ENCODE measurements at regions not wholly inside any gene's neighbourhood (a gene's known extent, or its start where the extent isn't known, plus 50 kb on each side); places are given as distances from the start of the nearest gene placed in this dataset.

- Histone ChIP-seq H3K79me2 (ENCODE audit: low read depth) (no peaks in the 10 kb centered on the region), H4K20me1 (ENCODE audit: low read depth) (no peaks in the 10 kb centered on the region), H3K27me3 (no peaks in the 10 kb centered on the region), H3K9ac (no peak overlapping the region), H3K9me3 (ENCODE audit: low read depth) (no peaks in the 10 kb centered on the region), H3K4me2 (no peak overlapping the region), H3K36me3 (no peaks in the 10 kb centered on the region), H3F3A (ENCODE audit: low read depth) (no peaks in the 10 kb centered on the region), H2AFZ (replicated peaks) (no peak overlapping the region), H3K4me1 (no peaks in the 10 kb centered on the region), H3K4me3 (no peak overlapping the region), H3K27ac (no peak overlapping the region)
- TF ChIP-seq EZH2 (IDR thresholded peaks at IDR 0.05), result no peak
- TF ChIP-seq EZH2phosphoT487 (IDR thresholded peaks at IDR 0.05), result no peak
- no peak for TF ChIP-seq CTCF (IDR thresholded peaks at IDR 0.05)
- Mint-ChIP-seq H3K9me3 (no peaks in the 10 kb centered on the region), H3K36me3 (no peaks in the 10 kb centered on the region), H3K4me3 (no peak overlapping the region), H3K27me3 (ENCODE audit: insufficient read depth, low read depth) (peaks cover 5% of the 10 kb centered on the region), H3K4me1 (no peaks in the 10 kb centered on the region), H3K27ac (no peak overlapping the region)
- DNase-seq (ENCODE audit: low spot score), result no peak
Observed at GRCh38 chr7:21200503-21200902, 227.4 kb upstream of the SP4 start.

GRCh38 chr7:21214657-21215056, 213.2 kb upstream of the SP4 start:
- no peak for DNase-seq (ENCODE audit: low spot score)
- Histone ChIP-seq H3K27me3 (no peaks in the 10 kb centered on the region), H3K79me2 (ENCODE audit: low read depth) (no peaks in the 10 kb centered on the region), H3K4me2 (no peak overlapping the region), H2AFZ (replicated peaks) (no peak overlapping the region), H3K36me3 (no peaks in the 10 kb centered on the region), H3K9ac (no peak overlapping the region), H3K27ac (no peak overlapping the region), H3K4me3 (no peak overlapping the region), H3K4me1 (no peaks in the 10 kb centered on the region), H3F3A (ENCODE audit: low read depth) (no peaks in the 10 kb centered on the region), H3K9me3 (ENCODE audit: low read depth) (no peaks in the 10 kb centered on the region), H4K20me1 (ENCODE audit: low read depth) (no peaks in the 10 kb centered on the region)
- Mint-ChIP-seq H3K27me3 (ENCODE audit: insufficient read depth, low read depth) (no peaks in the 10 kb centered on the region), H3K4me1 (no peaks in the 10 kb centered on the region), H3K27ac (no peak overlapping the region), H3K36me3 (no peaks in the 10 kb centered on the region), H3K4me3 (no peak overlapping the region), H3K9me3 (no peaks in the 10 kb centered on the region)
- TF ChIP-seq EZH2 (IDR thresholded peaks at IDR 0.05), result no peak
- no peak for TF ChIP-seq CTCF (IDR thresholded peaks at IDR 0.05)
- TF ChIP-seq EZH2phosphoT487 (IDR thresholded peaks at IDR 0.05), result no peak

- no peak overlapping the region for H3K27ac ChIP-seq
- H3K9ac ChIP-seq, result no peak overlapping the region
- no peak for DNase-seq (ENCODE audit: low spot score)
- H3K4me1 ChIP-seq, result no peaks in the 10 kb centered on the region
- H3K4me3 Mint-ChIP-seq, result no peak overlapping the region
- no peaks in the 10 kb centered on the region for H3K36me3 Mint-ChIP-seq
- no peaks in the 10 kb centered on the region for H3K4me1 Mint-ChIP-seq
- no peaks in the 10 kb centered on the region for H4K20me1 ChIP-seq (ENCODE audit: low read depth)
- no peak overlapping the region for H3K27ac Mint-ChIP-seq
- no peaks in the 10 kb centered on the region for H3K9me3 ChIP-seq (ENCODE audit: low read depth)
- H3K27me3 ChIP-seq, result no peaks in the 10 kb centered on the region
- no peak overlapping the region for H3K4me2 ChIP-seq
- no peaks in the 10 kb centered on the region for H3K36me3 ChIP-seq
- H3F3A ChIP-seq (ENCODE audit: low read depth), result no peaks in the 10 kb centered on the region
- H2AFZ ChIP-seq (replicated peaks), result no peak overlapping the region
- no peaks in the 10 kb centered on the region for H3K79me2 ChIP-seq (ENCODE audit: low read depth)
- no peaks in the 10 kb centered on the region for H3K9me3 Mint-ChIP-seq
- H3K27me3 Mint-ChIP-seq (ENCODE audit: insufficient read depth, low read depth), result no peaks in the 10 kb centered on the region
- no peak for TF ChIP-seq EZH2 (IDR thresholded peaks at IDR 0.05)
- no peak for TF ChIP-seq CTCF (IDR thresholded peaks at IDR 0.05)
- TF ChIP-seq EZH2phosphoT487 (IDR thresholded peaks at IDR 0.05), result no peak
- no peak overlapping the region for H3K4me3 ChIP-seq
Observed at GRCh38 chr7:21215307-21215706, 212.6 kb upstream of the SP4 start.

GRCh38 chr7:21217365-21217764, 210.5 kb upstream of the SP4 start:
- no peak for TF ChIP-seq EZH2phosphoT487 (IDR thresholded peaks at IDR 0.05)
- H3K4me3 Mint-ChIP-seq, result no peak overlapping the region

More at GRCh38 chr7:21217365-21217764, 210.5 kb upstream of the SP4 start:
- H3K27me3 ChIP-seq, result no peaks in the 10 kb centered on the region
- no peak overlapping the region for H3K9ac ChIP-seq
- H3K36me3 Mint-ChIP-seq, result no peaks in the 10 kb centered on the region
- H3K9me3 Mint-ChIP-seq, result no peaks in the 10 kb centered on the region
- no peaks in the 10 kb centered on the region for H3K4me1 Mint-ChIP-seq
- H3K27ac Mint-ChIP-seq, result no peak overlapping the region
- H3K4me1 ChIP-seq, result no peaks in the 10 kb centered on the region
- H3F3A ChIP-seq (ENCODE audit: low read depth), result no peaks in the 10 kb centered on the region
- no peaks in the 10 kb centered on the region for H4K20me1 ChIP-seq (ENCODE audit: low read depth)
- H2AFZ ChIP-seq (replicated peaks), result no peak overlapping the region
- H3K4me3 ChIP-seq, result no peak overlapping the region
- no peaks in the 10 kb centered on the region for H3K9me3 ChIP-seq (ENCODE audit: low read depth)
- no peak for DNase-seq (ENCODE audit: low spot score)
- H3K27me3 Mint-ChIP-seq (ENCODE audit: insufficient read depth, low read depth), result no peaks in the 10 kb centered on the region
- H3K4me2 ChIP-seq, result no peak overlapping the region
- H3K79me2 ChIP-seq (ENCODE audit: low read depth), result no peaks in the 10 kb centered on the region
- H3K27ac ChIP-seq, result no peak overlapping the region
- H3K36me3 ChIP-seq, result no peaks in the 10 kb centered on the region

All from neural progenitor cell (in vitro differentiated cells).